HepG2 (cell line): ENCODE measurements at regions not wholly inside any gene's neighbourhood (a gene's known extent, or its start where the extent isn't known, plus 50 kb on each side); places are given as distances from the start of the nearest gene placed in this dataset.

ENCODE experiments used
- RNF2 ChIP-seq: fragments of 450-650 bp; conservative IDR thresholded peaks from 2 replicates; pipeline ENCODE4 v1.6.1; 2016; ENCODE audit warnings: low read depth
- SPEN ChIP-seq: sonication (generic); formaldehyde crosslinking; IDR thresholded peaks from 2 replicates; pipeline ENCODE4 v1.5.1; 2020; ENCODE audit warnings: low read depth, mild to moderate bottlenecking, missing genetic modification reagents
- ZNF670 ChIP-seq: sonication (generic); formaldehyde crosslinking; IDR thresholded peaks from 2 replicates; pipeline ENCODE4 v1.8.0; 2022; ENCODE audit warnings: mild to moderate bottlenecking, missing genetic modification reagents, borderline replicate concordance
- TF ChIP-seq, protein P1 (sequence below): sonication (generic); formaldehyde crosslinking; IDR thresholded peaks from 2 replicates; pipeline ENCODE4 v1.5.0; 2020; ENCODE audit warnings: mild to moderate bottlenecking, missing genetic modification reagents, moderate library complexity
- TF ChIP-seq, protein P2 (sequence below): fragments of 450-650 bp; IDR thresholded peaks from 2 replicates; pipeline ENCODE4 v1.6.1; 2017
- TF ChIP-seq, protein P3 (sequence below): sonication (generic); formaldehyde crosslinking; IDR thresholded peaks from 2 replicates; pipeline ENCODE4 v1.5.1; 2020; ENCODE audit warnings: missing genetic modification reagents, mild to moderate bottlenecking, borderline replicate concordance

DNA sequence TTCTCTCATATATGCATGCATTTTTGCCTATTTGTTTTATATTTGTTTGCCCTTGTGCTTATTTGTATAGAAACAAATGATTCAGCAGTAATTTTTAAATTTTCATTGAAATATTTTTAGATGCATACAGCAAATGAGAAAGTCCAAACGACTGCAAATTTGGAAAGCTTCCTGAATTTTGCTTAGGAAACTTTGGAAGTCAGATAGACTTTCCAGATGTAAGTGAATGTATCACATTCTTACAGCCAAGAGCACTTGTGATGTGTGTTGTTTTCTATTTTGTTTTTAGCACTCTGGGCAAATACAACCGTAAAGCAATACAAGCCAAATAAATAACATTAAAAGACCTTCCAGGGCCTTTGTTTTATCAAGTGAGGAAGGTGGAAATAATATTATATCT is 680.8 kb upstream of the CDH8 start:
- TF ChIP-seq, protein P1, sequence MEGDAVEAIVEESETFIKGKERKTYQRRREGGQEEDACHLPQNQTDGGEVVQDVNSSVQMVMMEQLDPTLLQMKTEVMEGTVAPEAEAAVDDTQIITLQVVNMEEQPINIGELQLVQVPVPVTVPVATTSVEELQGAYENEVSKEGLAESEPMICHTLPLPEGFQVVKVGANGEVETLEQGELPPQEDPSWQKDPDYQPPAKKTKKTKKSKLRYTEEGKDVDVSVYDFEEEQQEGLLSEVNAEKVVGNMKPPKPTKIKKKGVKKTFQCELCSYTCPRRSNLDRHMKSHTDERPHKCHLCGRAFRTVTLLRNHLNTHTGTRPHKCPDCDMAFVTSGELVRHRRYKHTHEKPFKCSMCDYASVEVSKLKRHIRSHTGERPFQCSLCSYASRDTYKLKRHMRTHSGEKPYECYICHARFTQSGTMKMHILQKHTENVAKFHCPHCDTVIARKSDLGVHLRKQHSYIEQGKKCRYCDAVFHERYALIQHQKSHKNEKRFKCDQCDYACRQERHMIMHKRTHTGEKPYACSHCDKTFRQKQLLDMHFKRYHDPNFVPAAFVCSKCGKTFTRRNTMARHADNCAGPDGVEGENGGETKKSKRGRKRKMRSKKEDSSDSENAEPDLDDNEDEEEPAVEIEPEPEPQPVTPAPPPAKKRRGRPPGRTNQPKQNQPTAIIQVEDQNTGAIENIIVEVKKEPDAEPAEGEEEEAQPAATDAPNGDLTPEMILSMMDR (CRISPR knock-in tag): no peak
- TF ChIP-seq, protein P2, sequence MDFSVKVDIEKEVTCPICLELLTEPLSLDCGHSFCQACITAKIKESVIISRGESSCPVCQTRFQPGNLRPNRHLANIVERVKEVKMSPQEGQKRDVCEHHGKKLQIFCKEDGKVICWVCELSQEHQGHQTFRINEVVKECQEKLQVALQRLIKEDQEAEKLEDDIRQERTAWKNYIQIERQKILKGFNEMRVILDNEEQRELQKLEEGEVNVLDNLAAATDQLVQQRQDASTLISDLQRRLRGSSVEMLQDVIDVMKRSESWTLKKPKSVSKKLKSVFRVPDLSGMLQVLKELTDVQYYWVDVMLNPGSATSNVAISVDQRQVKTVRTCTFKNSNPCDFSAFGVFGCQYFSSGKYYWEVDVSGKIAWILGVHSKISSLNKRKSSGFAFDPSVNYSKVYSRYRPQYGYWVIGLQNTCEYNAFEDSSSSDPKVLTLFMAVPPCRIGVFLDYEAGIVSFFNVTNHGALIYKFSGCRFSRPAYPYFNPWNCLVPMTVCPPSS: no peak
- TF ChIP-seq ZNF670 (CRISPR knock-in tag): no peak
- TF ChIP-seq, protein P3, sequence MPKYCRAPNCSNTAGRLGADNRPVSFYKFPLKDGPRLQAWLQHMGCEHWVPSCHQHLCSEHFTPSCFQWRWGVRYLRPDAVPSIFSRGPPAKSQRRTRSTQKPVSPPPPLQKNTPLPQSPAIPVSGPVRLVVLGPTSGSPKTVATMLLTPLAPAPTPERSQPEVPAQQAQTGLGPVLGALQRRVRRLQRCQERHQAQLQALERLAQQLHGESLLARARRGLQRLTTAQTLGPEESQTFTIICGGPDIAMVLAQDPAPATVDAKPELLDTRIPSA (CRISPR knock-in tag): no peak
- no peak for TF ChIP-seq RNF2
- no peak for TF ChIP-seq SPEN (CRISPR knock-in tag)
